Left cardiac atrium (tissue), 4 donors: ENCODE measurements at regions not wholly inside any gene's neighbourhood (a gene's known extent, or its start where the extent isn't known, plus 50 kb on each side); places are given as distances from the start of the nearest gene placed in this dataset.
"Not testable (repeated sequence)": the region's sequence is repeated elsewhere in the genome, so short reads cannot be mapped to it uniquely, and the experiment has no call there.

ENCODE experiments used
- ATAC-seq, 2 donors: fragments of 200-7000 bp; cut with Tn5 transposase; one replicate each; pipeline ENCODE4 v1.9.1; 2020; ENCODE audit warnings: mild to moderate bottlenecking in 2 of 2, moderate library complexity in 2 of 2
- DNase-seq: peaks from one replicate; pipeline ENCODE4 v3.0.0-alpha.2; 2020
- intact Hi-C, 2 donors: fragments of 100-400 bp; cut with DNase I; formaldehyde crosslinking; loops; one replicate each; pipeline versions ENCODE4 v1.14.1 to v1.15.1; 2022 to 2023
- donor health status: DM: no; HTN: yes; CAD: no.
- donor health status: DM: no; HTN: yes; CAD: no; lungs with severe emphysema.
- donor health status: DM: yes; HTN: yes; CAD: no.
- donor health status: Dilated cardiomyopathy.

DNA sequence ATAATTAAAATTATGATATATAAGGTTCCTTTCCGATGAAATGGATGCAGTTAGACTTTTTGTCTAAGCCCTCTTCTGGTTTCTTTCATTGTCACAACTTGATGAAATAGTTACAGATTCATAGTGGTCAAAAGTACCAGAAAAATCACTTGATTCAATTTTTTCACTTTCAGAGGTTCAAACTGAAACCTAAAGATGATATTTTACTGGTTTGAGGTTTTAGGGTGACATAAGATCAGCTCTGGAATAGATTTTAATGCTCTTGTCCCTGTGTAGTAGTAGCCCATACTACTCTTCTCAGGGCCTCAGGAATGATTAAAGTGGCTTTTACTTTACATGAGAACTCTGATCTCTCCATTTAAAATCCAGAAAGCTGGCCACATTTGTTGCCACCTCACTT, 479.1 kb upstream of the ZNF717 start:
- ATAC-seq, result no peak
- intact Hi-C loops, result no loop called here
- no peak for DNase-seq

DNA sequence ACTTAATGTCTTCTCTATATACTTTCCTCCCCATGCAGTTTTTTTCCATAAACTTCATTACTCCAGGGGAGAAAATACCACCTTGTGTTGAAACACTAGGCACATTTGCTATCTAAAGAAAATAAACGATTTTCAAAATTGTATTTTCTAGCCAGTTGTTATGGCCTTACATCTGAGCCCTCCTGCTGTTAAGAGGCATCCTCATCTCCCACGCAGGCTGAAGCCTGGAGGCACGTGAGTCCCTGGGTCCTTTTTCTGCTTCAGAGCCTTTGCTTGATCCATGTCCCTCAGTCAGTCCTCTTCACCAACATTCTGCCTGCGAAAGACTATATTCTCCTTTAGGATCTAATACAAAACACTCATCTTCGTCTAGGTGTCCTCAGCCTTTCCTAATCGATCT, 479.6 kb upstream of the ZNF717 start:
- DNase-seq (no peak), ATAC-seq (no peak)
- intact Hi-C loops, result no loop called here

DNA sequence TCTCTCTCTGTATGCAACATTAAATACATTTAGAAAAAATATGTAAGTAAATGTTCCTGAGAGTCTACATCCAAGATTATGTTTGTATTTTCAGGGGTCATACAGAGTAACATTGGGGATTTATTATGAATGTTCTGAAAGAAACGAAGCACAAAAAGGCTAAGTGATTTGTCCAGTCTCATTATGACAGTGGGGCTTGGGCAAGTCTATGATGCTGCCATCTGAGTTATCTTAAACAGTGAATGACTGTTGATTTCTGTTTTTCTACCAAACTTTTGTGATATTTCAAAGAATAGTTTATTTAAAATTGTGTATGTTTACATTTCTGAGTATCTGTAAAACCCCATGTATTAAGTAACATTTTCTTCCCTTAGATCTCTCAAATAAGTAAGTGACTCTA, 481.2 kb upstream of the ZNF717 start:
- no peak for DNase-seq
- no peak for ATAC-seq
- intact Hi-C loops, result no loop called here

DNA sequence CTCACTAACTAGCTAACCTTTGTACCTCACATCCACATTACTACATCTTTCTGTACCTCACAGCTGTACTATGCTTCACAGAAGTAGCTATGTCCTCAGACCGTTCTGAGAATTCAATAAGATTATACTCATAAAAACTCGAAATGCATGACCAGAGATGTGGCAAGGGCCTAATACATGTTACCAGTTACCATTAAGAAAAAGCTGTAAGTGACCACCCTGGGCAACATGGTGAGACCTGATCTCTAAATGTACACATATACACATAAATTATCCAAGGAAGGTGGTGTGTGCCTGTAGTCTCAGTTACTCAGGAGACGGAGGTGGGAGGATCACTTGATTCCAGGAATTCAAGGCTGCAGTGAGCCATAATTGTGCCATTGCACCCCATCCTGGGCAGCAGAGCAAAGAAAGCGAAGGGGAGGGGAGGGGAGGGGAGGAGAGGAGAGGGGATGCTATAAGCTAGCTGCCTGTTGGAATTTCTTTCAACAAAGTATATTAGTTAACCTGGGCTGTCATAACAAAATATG, 482.6 kb upstream of the ZNF717 start:
- ATAC-seq, result no peak
- DNase-seq, result no peak
- intact Hi-C loops, result no loop called here

DNA sequence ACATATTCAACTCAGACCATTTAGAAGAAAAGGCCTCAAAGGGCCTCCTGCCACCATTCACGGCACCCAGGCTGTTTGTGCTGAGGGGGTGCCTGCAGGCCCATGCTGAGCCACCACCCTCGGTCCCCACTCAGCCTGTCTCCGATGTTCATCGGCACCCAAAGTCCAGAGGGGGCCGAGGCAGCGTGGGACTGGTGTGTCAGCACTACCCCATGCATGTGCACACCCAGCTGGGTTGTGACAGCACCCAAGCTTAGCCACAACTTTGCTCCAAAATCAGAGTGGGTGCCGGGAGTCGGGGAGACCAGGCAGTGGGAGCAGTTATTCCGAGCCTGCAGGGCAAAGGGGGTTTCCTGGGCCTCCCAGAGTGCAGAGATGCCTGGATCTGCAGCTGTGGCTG, 508.5 kb upstream of the ZNF717 start:
- intact Hi-C loops, result no loop called here
- ATAC-seq (no peak), DNase-seq (no peak)

DNA sequence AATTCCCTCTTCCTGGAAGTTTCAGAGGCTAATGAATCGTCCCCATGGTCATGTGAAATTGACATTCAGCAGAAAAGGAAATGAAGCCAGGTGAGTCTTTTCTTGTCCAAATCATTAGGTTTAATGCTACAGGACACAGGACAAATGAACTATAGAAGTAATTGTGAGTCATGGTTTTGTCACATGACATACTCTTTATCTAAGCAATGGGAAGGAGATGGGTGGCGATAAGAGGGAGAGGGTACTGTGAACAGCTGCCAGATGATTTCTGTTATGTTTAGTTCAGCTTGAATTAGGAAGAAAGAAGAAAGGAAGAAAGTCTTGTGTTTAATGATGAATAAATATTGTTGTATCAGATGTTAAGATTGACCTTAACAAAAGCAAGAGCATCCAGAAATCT, 515.4 kb upstream of the ZNF717 start:
- no peak for ATAC-seq
- DNase-seq, result no peak
- intact Hi-C loops, result no loop called here

DNA sequence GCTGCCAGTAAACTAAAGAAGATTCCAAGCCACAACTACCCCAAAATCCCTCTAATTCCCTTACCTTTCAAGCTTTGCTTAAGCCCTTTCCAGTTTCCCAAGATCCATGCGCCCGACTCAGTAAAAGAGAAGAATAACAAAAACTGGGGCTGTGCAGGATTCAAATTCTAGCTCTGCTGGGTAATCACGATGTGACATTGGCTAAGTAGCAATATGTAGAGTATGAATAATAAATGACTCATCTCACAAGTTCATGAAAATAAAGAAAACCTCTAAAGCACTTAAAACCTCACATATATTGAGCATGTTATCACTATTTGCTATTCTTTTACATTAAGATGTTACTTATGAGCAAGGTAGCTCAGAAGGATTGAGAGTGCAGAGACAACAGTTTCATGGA, 522.2 kb upstream of the ZNF717 start:
- ATAC-seq, result no peak
- intact Hi-C loops, result no loop called here
- DNase-seq, result no peak

DNA sequence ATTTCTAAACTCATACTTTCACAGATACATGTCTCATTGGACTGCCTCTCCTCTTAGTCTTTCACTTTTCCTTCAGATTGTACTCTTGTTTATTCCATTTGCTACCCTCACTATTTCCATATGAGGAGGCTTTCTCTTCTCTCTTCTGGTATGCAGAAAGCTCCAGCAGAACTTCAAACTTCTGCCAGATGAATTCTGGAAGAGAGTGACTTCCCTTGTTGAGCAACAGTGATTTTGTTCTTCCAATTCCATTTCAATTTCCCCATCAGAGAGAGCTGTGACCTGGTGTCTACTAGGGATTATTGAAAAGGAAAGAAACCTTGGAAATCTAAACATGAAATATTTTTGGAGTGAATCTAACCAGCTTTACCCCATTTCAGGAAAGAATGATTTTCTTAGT, 523.2 kb upstream of the ZNF717 start:
- ATAC-seq (no peak), DNase-seq (no peak)
- intact Hi-C loops, result no loop called here

DNA sequence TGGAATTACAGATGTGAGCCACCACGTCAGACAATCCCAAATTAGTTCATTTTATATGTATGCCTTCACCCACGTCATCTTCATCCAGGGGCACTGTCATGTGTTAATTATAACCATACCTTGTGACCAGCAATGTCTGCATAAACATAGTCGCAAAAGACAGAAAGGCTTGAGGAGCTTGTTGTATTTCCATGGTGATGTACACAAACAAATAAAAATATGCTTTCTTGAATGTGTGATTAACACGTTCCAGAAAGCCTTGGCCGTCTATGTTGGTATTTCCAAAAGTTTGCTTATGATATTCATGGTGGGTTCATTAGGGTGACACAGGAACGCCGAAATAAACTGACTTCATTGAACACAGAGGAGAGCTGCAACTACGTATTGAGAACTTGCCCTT, 524.7 kb upstream of the ZNF717 start:
- ATAC-seq (no peak), DNase-seq (no peak)
- intact Hi-C loops, result no loop called here

DNA sequence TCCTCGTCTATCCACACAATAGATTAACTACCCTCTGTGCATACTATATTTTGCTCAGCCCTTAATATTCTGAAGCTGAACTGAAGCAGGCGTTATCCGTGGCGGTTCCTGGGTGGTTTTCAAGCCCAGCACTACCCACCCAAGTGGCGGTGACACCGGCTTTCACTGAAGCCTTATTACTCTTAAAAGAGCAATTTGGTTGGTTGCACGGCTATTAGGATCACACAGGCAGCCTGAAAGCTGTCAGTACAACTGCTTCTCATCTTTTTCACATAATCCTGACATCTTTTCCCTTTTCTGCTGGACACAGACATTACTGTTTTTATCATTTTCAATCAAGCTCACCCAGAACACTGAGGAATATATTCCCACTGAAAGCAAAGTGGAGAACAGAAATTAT, 525.3 kb upstream of the ZNF717 start:
- peak in 1 of 2 donors; percentile 12 for ATAC-seq
- intact Hi-C loops, result no loop called here
- no peak for DNase-seq

DNA sequence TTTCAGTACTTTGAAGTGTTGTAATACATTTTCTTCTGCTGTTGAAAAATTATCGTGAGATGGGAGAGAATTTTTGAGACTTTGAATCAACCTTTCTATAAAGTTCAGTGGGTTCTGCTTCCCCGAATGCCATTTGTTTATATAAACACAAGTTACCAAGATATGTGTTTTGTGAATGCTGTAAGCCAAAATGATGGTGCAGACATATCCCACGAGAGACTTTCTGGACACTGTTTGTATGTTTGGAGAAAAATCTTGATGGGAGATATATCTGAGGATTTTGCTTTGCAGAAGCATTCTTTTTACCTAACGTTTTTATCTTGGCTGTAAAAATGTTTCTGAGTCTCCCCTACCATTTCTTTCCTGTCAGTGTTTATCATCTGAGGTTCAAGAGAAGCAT, 526.6 kb upstream of the ZNF717 start:
- DNase-seq, result no peak
- intact Hi-C loops, result no loop called here
- ATAC-seq, result no peak

DNA sequence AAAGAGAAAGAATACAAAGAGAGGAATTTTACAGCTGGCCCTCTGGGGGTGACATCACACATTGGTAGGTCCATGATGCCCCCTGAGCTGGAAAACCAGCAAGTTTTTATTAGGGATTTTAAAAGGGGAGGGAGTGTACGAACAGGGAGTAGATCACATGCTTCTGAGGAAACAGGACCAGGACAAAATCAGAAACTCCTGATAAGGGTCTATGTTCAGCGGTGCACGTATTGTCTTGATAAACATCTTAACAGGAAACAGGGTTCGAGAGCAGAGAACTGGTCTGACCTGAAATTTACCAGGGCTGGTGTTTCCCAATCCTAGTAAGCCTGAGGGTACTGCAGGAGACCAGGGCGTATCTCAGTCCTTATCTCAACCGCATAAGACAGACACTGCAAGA, 530.6 kb upstream of the ZNF717 start:
- ATAC-seq, DNase-seq, intact Hi-C loops: not testable (repeated sequence)

DNA sequence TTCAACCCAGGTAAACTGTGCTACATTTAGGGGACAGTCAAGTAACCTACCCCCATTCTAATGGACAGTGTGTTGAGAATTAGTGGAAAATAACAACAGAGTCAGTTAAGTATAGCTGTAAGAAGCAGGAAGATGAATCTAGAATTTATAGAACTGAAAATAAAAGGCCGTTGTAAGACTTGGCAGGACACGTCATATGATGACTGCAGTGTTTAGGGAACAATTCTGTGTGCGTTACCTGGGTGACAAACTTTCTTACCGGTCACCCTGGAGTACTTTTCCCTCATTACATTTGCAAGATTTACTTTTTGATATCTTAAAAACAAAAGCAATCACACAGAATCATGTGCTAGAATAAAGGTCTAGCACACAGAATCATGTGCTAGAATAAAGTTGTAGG, 536.3 kb upstream of the ZNF717 start:
- no peak for DNase-seq
- no peak for ATAC-seq
- intact Hi-C loops, result no loop called here

DNA sequence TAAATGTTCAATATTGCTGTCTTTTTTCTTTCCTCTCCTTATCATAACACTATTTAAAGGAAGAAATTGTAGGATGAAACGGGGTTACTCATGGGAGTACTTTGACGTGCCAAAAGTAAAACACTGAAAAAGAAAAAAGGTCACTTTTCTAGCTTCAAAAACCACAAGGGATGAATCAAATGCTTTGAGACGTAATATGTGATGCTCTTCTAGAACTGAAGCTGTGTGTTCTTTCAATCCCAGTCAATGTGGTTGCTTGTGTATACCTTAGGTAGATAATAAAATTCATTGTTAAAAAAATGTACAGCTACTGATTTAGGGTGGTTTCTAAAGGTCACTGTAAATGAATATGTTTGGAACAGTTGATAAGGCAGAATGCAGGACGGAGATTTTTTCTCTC, 538.8 kb upstream of the ZNF717 start:
- no peak for ATAC-seq
- intact Hi-C loops, result no loop called here

DNA sequence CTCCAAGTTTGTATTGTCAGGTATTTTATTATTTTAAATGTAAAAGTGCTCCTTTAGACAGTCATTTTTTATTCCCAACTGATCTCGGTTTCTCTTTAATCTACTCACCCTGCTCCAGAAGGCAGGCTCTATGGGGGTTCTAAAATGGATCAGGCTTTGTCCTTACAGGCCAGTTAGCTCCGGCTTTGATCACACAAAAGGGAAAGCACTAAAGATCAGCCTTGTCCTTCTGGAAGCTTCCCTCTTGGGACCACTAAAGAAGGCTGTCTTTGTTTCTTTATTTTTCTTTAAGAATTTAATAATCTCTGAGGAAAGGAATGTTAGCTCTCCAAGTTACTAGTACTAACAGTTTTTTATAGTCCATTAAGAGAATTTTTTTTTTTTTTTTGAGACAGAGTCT, 560.5 kb upstream of the ZNF717 start:
- DNase-seq (no peak), ATAC-seq (no peak)
- intact Hi-C loops, result no loop called here

More for the DNA sequence above, 538.8 kb upstream of the ZNF717 start:
- DNase-seq, result no peak

DNA sequence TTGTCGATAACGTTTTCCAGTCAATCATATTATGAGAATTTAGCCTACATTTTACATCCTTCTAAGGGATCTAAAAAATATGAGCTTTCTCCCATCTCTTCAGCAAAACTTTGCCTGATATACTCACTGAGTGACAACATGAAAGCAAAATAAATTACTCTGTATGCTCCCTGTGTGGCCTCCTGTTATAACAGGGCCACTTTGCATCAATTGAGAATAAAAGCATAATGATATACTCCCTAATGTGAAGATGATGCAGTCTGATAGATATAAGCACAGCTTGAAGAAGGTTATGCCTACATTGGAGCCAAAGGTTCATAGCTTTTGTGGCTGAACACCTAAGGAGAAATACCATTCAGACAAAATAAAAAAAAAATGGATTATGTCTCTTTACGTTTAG, 561.3 kb upstream of the ZNF717 start:
- intact Hi-C loops, result no loop called here
- DNase-seq (no peak), ATAC-seq (no peak)

DNA sequence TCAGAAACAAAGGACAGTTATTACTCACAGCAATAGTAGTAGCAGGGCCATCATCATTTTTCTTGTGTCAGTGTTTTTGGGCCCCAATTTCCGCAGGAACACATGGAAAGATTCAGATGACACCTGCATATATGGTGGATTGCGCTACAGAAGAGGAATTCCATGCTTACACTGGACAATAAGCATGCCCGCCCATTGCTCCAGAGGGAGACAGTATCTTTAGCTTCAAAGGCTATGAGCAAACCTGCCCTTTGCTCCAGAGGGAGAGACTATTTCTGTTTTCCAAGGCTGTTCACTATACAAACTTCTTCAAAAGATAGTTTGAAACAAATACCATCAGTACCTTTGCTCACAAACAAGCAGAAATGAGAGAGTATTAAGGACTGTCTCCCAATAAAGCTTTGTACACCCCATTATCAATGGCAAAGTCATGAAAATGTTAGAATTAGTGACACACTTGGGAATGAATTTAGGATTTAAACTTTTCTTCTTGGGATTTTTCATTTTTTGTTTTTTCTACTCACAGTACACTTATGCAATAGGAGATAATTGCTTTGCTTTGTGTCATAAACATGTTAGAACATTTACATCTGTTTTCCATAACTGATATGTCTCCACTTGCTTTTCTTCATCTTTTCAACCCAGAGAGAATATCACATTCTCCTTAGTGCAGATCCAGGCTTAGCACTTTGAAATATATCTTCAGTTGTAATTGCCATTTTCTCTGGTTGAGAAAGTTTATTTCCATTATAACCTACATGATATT, 564.5 kb upstream of the ZNF717 start:
- intact Hi-C loops, result no loop called here
- no peak for DNase-seq

DNA sequence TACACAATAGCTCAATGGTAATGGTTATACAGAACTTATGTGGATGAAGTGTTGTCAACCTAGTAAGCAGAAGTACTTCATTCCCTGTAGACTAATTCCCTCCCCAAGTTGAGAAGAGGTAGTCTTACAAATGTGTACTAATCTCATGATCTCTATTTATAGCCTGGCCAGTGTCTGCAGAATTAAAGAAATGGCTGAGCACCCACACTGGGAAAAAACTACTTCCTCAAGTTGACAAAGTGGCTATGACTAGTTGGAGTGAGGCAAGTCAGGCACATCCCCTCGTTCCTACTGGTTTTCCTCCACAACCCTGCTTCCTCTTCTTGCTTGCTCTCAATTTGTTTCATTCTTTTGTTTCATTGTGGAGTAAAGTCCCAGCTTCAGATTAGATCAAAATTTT, 566.7 kb upstream of the ZNF717 start:
- DNase-seq (no peak), ATAC-seq (no peak)
- intact Hi-C loops, result no loop called here

More for the DNA sequence above, 564.5 kb upstream of the ZNF717 start:
- ATAC-seq, result no peak

DNA sequence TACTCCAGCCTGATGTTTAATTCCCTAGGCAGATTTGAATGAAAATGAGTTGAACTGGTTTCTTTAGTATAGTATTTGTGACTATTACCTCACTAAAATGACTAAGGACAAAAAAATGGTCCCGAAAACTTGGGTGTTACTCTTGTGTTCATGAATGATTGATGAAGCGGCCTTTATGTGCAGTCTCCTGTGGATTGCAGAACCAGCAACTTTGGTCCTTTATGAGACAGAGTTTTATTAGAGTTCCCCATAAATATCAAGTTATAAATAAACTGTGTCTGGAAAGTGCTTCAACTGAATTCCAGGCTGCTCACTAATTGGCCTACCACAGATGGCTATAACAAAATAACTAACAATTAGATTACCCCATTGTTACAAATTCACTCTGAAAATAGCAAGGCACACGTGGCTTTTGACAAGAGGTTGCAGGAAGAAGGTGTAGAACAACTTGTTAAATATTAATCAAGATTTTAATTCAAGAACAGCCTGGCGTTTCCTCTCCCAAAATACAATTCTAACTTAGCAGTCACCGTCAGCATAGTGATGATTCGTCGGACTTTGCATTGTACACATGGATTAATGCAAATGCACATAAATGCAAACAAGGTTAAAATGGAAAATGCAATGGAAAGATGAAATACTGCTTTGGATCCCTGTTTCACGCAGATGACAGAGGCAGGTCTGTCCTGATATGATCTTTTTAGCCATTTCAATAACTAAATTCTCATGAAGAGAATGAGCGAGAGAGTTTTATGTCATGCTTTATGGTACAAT, 567.3 kb upstream of the ZNF717 start:
- DNase-seq, result no peak
- ATAC-seq, result no peak
- intact Hi-C loops, result no loop called here

DNA sequence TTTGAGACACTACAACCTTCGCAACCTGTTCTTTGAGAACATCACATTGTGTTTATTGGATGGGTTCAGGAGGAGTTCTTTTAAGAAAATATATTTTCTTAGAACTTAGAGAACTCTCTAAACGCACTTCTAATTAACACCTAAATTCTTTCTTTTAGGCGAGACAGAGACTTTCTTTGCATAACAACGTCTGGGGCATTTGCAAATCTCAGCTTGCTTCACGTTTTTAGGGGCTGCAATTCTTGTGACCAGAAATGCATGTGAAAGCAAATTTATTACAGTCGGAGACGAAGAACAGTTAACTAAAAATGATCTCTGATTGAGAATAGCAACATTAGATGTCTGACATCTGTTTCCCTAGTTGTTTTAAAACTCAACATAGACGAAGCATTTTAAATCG, 568.3 kb upstream of the ZNF717 start:
- no peak for DNase-seq
- intact Hi-C loops, result no loop called here
- no peak for ATAC-seq

DNA sequence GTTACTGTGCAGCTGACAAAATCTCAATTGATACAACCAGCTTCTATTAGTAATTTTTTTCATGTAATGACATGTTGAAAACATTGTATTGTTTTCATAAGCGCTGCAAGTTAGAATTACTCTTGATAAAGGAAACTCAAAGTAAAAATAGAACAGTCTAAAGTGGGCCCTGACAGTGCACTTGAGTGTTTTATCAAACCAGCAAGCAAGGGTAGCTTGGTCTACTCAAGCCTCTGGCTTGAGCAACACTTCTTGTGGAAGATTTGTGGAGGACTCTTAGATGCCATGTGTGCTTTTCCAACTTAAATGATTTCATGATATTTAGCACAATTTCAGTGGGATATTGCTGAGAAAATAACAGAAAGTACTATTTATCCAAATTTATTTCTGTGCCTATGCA, 575.7 kb upstream of the ZNF717 start:
- DNase-seq (no peak), ATAC-seq (peak in 1 of 2 donors; percentile 54)
- intact Hi-C loops, result loop anchor here in 1 of 2 donors (5.0 kb wide), 1 partner anchor 211 kb away; no protein-coding TSS in a partner anchor
